IPS-15b (cell line): ENCODE measurements at regions not wholly inside any gene's neighbourhood (a gene's known extent, or its start where the extent isn't known, plus 50 kb on each side); places are given as distances from the start of the nearest gene placed in this dataset.

Source experiments
- H3K27me3 ChIP-seq: one replicate; pipeline ENCODE4 v1.6.1; 2013; ENCODE audit warnings: low read length; ENCODE audit not compliant: control insufficient read depth, insufficient read depth
- H3K36me3 ChIP-seq: one replicate; pipeline ENCODE4 v1.6.1; 2013; ENCODE audit warnings: low read length; ENCODE audit not compliant: control insufficient read depth, insufficient read depth
- H3K4me1 ChIP-seq: one replicate; pipeline ENCODE4 v1.6.1; 2013; ENCODE audit warnings: mild to moderate bottlenecking, low read length; ENCODE audit not compliant: control insufficient read depth, insufficient read depth
- H3K4me3 ChIP-seq: one replicate; pipeline ENCODE4 v1.5.1; 2013; ENCODE audit warnings: low read depth, low read length
- H3K9ac ChIP-seq: one replicate; pipeline ENCODE4 v1.6.1; 2013; ENCODE audit warnings: low read depth, mild to moderate bottlenecking, low read length
- H3K9me3 ChIP-seq: one replicate; pipeline ENCODE4 v1.6.1; 2013; ENCODE audit warnings: mild to moderate bottlenecking, low read length; ENCODE audit not compliant: control insufficient read depth, insufficient read depth

- H3K27me3 ChIP-seq, result no peaks in the 10 kb centered on the region
- no peaks in the 10 kb centered on the region for H3K4me1 ChIP-seq
- H3K4me3 ChIP-seq, result no peak overlapping the region
- H3K9me3 ChIP-seq, result no peaks in the 10 kb centered on the region
- no peaks in the 10 kb centered on the region for H3K36me3 ChIP-seq
- no peak overlapping the region for H3K9ac ChIP-seq
These were observed 261.1 kb downstream of the RBFOX3 start for GRCh38 chr17:79349506-79350400.

GRCh38 chr17:79342376-79342775 is 267.8 kb downstream of the ENGASE start:
- Histone ChIP-seq H3K4me1 (peaks cover 3% of the 10 kb centered on the region), H3K4me3 (no peak overlapping the region), H3K9me3 (no peaks in the 10 kb centered on the region), H3K9ac (no peak overlapping the region), H3K27me3 (no peaks in the 10 kb centered on the region), H3K36me3 (no peaks in the 10 kb centered on the region)

GRCh38 chr17:79341816-79342215 is 267.2 kb downstream of the ENGASE start:
- Histone ChIP-seq H3K9ac (no peak overlapping the region), H3K27me3 (no peaks in the 10 kb centered on the region), H3K4me3 (no peak overlapping the region), H3K4me1 (peaks cover 3% of the 10 kb centered on the region), H3K9me3 (no peaks in the 10 kb centered on the region), H3K36me3 (no peaks in the 10 kb centered on the region)

GRCh38 chr17:79341222-79341780 is 266.7 kb downstream of the ENGASE start:
- Histone ChIP-seq H3K9me3 (no peaks in the 10 kb centered on the region), H3K9ac (no peak overlapping the region), H3K27me3 (no peaks in the 10 kb centered on the region), H3K4me3 (no peak overlapping the region), H3K36me3 (no peaks in the 10 kb centered on the region), H3K4me1 (peaks cover 3% of the 10 kb centered on the region)

GRCh38 chr17:79340333-79341221 is 266.0 kb downstream of the ENGASE start:
- Histone ChIP-seq H3K9ac (no peak overlapping the region), H3K27me3 (no peaks in the 10 kb centered on the region)

GRCh38 chr17:79339321-79339720 is 264.7 kb downstream of the ENGASE start:
- Histone ChIP-seq H3K9me3 (no peaks in the 10 kb centered on the region), H3K4me3 (no peak overlapping the region), H3K9ac (no peak overlapping the region), H3K4me1 (peaks cover 3% of the 10 kb centered on the region), H3K36me3 (no peaks in the 10 kb centered on the region), H3K27me3 (no peaks in the 10 kb centered on the region)

More at GRCh38 chr17:79340333-79341221, 266.0 kb downstream of the ENGASE start:
- Histone ChIP-seq H3K9me3 (no peaks in the 10 kb centered on the region), H3K4me1 (peaks cover 3% of the 10 kb centered on the region), H3K36me3 (no peaks in the 10 kb centered on the region), H3K4me3 (no peak overlapping the region)

GRCh38 chr17:79338604-79339003 is 264.0 kb downstream of the ENGASE start:
- Histone ChIP-seq H3K36me3 (no peaks in the 10 kb centered on the region), H3K9me3 (no peaks in the 10 kb centered on the region), H3K4me1 (peaks cover 3% of the 10 kb centered on the region), H3K9ac (no peak overlapping the region), H3K4me3 (no peak overlapping the region), H3K27me3 (no peaks in the 10 kb centered on the region)

- H3K36me3 ChIP-seq, result no peaks in the 10 kb centered on the region
- H3K9ac ChIP-seq, result no peak overlapping the region
- H3K4me3 ChIP-seq, result no peak overlapping the region
- no peaks in the 10 kb centered on the region for H3K9me3 ChIP-seq
- H3K4me1 ChIP-seq, result peaks cover 3% of the 10 kb centered on the region
- no peaks in the 10 kb centered on the region for H3K27me3 ChIP-seq
These were observed 263.5 kb downstream of the ENGASE start for GRCh38 chr17:79338152-79338551.

GRCh38 chr17:79337053-79337452 is 262.4 kb downstream of the ENGASE start:
- H3K9me3 ChIP-seq, result no peaks in the 10 kb centered on the region
- no peak overlapping the region for H3K4me3 ChIP-seq
- H3K36me3 ChIP-seq, result no peaks in the 10 kb centered on the region
- no peaks in the 10 kb centered on the region for H3K4me1 ChIP-seq
- H3K9ac ChIP-seq, result no peak overlapping the region
- H3K27me3 ChIP-seq, result no peaks in the 10 kb centered on the region

GRCh38 chr17:79335456-79335855 is 260.8 kb downstream of the ENGASE start:
- H3K36me3 ChIP-seq, result no peaks in the 10 kb centered on the region
- no peaks in the 10 kb centered on the region for H3K4me1 ChIP-seq
- H3K9ac ChIP-seq, result no peak overlapping the region
- H3K27me3 ChIP-seq, result no peaks in the 10 kb centered on the region
- H3K4me3 ChIP-seq, result no peak overlapping the region
- H3K9me3 ChIP-seq, result no peaks in the 10 kb centered on the region

GRCh38 chr17:79332011-79332554 is 257.5 kb downstream of the ENGASE start:
- Histone ChIP-seq H3K27me3 (peaks cover under 1% of the 10 kb centered on the region), H3K4me3 (no peak overlapping the region), H3K9me3 (no peaks in the 10 kb centered on the region), H3K9ac (no peak overlapping the region), H3K4me1 (no peaks in the 10 kb centered on the region), H3K36me3 (no peaks in the 10 kb centered on the region)
